HEK293T (cell line): ENCODE measurements at regions not wholly inside any gene's neighbourhood (a gene's known extent, or its start where the extent isn't known, plus 50 kb on each side); places are given as distances from the start of the nearest gene placed in this dataset.

Source experiments
- CTCF ChIA-PET: fragments of 350-600 bp; formaldehyde crosslinking; extraction: SDS; loops from one replicate; lab custom pipeline; 2021; ENCODE audit warnings: antibody characterized with exemption, inconsistent platforms; lab: Yijun Ruan, JAX
- POLR2A ChIA-PET: fragments of 350-600 bp; formaldehyde crosslinking; extraction: SDS; loops from one replicate; lab custom pipeline; 2020; ENCODE audit warnings: antibody characterized with exemption, inconsistent platforms; lab: Yijun Ruan, JAX
- DNase-seq: peaks from one replicate; pipeline ENCODE4 v3.0.0; 2012; ENCODE audit warnings: mixed read lengths; ENCODE audit errors: extremely low spot score
- ARNT ChIP-seq: fragments of 450-650 bp; IDR thresholded peaks from 2 replicates; pipeline ENCODE4 v1.6.1; 2017; ENCODE audit warnings: mild to moderate bottlenecking
- BHLHE40 ChIP-seq: fragments of 450-650 bp; IDR thresholded peaks from 2 replicates; pipeline ENCODE4 v1.6.1; 2016; ENCODE audit warnings: mild to moderate bottlenecking, moderate library complexity, borderline replicate concordance
- CTBP1 ChIP-seq: fragments of 450-650 bp; IDR thresholded peaks from 2 replicates; pipeline ENCODE4 v1.6.1; 2016; ENCODE audit warnings: borderline replicate concordance
- ELF4 ChIP-seq: fragments of 450-650 bp; IDR thresholded peaks from 2 replicates; pipeline ENCODE4 v1.6.1; 2017; ENCODE audit warnings: antibody characterized with exemption
- FOXA1 ChIP-seq: fragments of 450-650 bp; IDR thresholded peaks from 2 replicates; pipeline ENCODE4 v1.6.1; 2016; ENCODE audit warnings: mild to moderate bottlenecking
- FOXK2 ChIP-seq: fragments of 450-650 bp; IDR thresholded peaks from 2 replicates; pipeline ENCODE4 v1.6.1; 2016; ENCODE audit warnings: mild to moderate bottlenecking
- FOXM1 ChIP-seq: fragments of 450-650 bp; IDR thresholded peaks from 2 replicates; pipeline ENCODE4 v1.6.1; 2017; ENCODE audit warnings: mild to moderate bottlenecking, borderline replicate concordance
- HDGF ChIP-seq: fragments of 450-650 bp; IDR thresholded peaks from 2 replicates; pipeline ENCODE4 v1.6.1; 2017; ENCODE audit warnings: antibody characterized with exemption, borderline replicate concordance
- L3MBTL2 ChIP-seq: fragments of 450-650 bp; conservative IDR thresholded peaks from 2 replicates; pipeline ENCODE4 v1.6.1; 2016; ENCODE audit warnings: mild to moderate bottlenecking
- LEF1 ChIP-seq: fragments of 450-650 bp; IDR thresholded peaks from 2 replicates; pipeline ENCODE4 v1.6.1; 2017; ENCODE audit warnings: mild to moderate bottlenecking, borderline replicate concordance
- NFRKB ChIP-seq: fragments of 450-650 bp; IDR thresholded peaks from 2 replicates; pipeline ENCODE4 v1.6.1; 2016; ENCODE audit warnings: mild to moderate bottlenecking, moderate library complexity
- PKNOX1 ChIP-seq: fragments of 450-650 bp; IDR thresholded peaks from 2 replicates; pipeline ENCODE4 v1.6.1; 2016
- SP1 ChIP-seq: fragments of 450-650 bp; IDR thresholded peaks from 2 replicates; pipeline ENCODE4 v1.6.1; 2017
- SUZ12 ChIP-seq: fragments of 450-650 bp; IDR thresholded peaks from 2 replicates; pipeline ENCODE4 v1.6.1; 2016; ENCODE audit warnings: mild to moderate bottlenecking
- TARDBP ChIP-seq: fragments of 450-650 bp; IDR thresholded peaks from 2 replicates; pipeline ENCODE4 v1.6.1; 2016
- ZNF384 ChIP-seq: fragments of 450-650 bp; IDR thresholded peaks from 2 replicates; pipeline ENCODE4 v1.6.1; 2016

- DNase-seq = no peak
- no peak for TF ChIP-seq FOXM1
- no peak for TF ChIP-seq HDGF
- TF ChIP-seq L3MBTL2 = no peak
- TF ChIP-seq SP1 = no peak
- no peak for TF ChIP-seq TARDBP
- no peak for TF ChIP-seq ARNT
- no peak for TF ChIP-seq CTBP1
- no peak for TF ChIP-seq NFRKB
- TF ChIP-seq PKNOX1 = no peak
- TF ChIP-seq SUZ12 = no peak
- no peak for TF ChIP-seq ELF4
- no peak for TF ChIP-seq FOXK2
- TF ChIP-seq ZNF384 = no peak
- no peak for TF ChIP-seq LEF1
- TF ChIP-seq BHLHE40 = no peak
- ChIA-PET CTCF (interaction anchor here (1.0 to 1.5 kb wide), 2 partner anchors 16 to 79 kb away, joined by 3 to 4 read pairs; no protein-coding TSS in a partner anchor), POLR2A (no interaction called here)
These were observed 71.3 kb downstream of the PTHLH start for GRCh38 chr12:27900920-27901879.

GRCh38 chr12:27899151-27899661 lies 73.3 kb downstream of the PTHLH start:
- ChIA-PET CTCF (interaction anchor here (1.1 kb wide), 1 partner anchor 42 kb away, joined by 3 read pairs; no protein-coding TSS in a partner anchor), POLR2A (no interaction called here)
- no peak for TF ChIP-seq LEF1
- TF ChIP-seq SP1 = no peak
- no peak for TF ChIP-seq TARDBP
- no peak for TF ChIP-seq L3MBTL2
- TF ChIP-seq ARNT = no peak
- TF ChIP-seq BHLHE40 = no peak
- TF ChIP-seq FOXM1 = no peak
- no peak for TF ChIP-seq SUZ12
- no peak for TF ChIP-seq PKNOX1
- DNase-seq = no peak

GRCh38 chr12:27898022-27898421 lies 74.5 kb downstream of the PTHLH start:
- ChIA-PET POLR2A (no interaction called here), CTCF (interaction anchor here (1.1 kb wide), 1 partner anchor 43 kb away, joined by 3 read pairs; no protein-coding TSS in a partner anchor)
- TF ChIP-seq SP1 (no peak), FOXK2 (no peak), CTBP1 (no peak)
- DNase-seq = no peak

- ChIA-PET CTCF (interaction anchor here (0.6 kb wide), 1 partner anchor 53 kb away, joined by 3 read pairs; no protein-coding TSS in a partner anchor), POLR2A (no interaction called here)
- TF ChIP-seq L3MBTL2 = no peak
These were observed 76.0 kb downstream of the PTHLH start for GRCh38 chr12:27896419-27896990.

GRCh38 chr12:27894309-27894708 lies 78.2 kb downstream of the PTHLH start:
- TF ChIP-seq NFRKB (no peak), LEF1 (no peak), CTBP1 (no peak)
- ChIA-PET CTCF (interaction anchor here (0.7 kb wide), 1 partner anchor 72 kb away, joined by 3 read pairs; no protein-coding TSS in a partner anchor), POLR2A (no interaction called here)
- no peak for DNase-seq

More at GRCh38 chr12:27896419-27896990, 76.0 kb downstream of the PTHLH start:
- DNase-seq = no peak

- no peak for TF ChIP-seq NFRKB
- no peak for TF ChIP-seq LEF1
- TF ChIP-seq FOXK2 = no peak
- TF ChIP-seq FOXA1 = no peak
- TF ChIP-seq SP1 = no peak
- no peak for TF ChIP-seq SUZ12
- TF ChIP-seq ARNT = no peak
- TF ChIP-seq CTBP1 = no peak
- no peak for TF ChIP-seq BHLHE40
- TF ChIP-seq FOXM1 = no peak
- no peak for TF ChIP-seq PKNOX1
- TF ChIP-seq ZNF384 = no peak
- TF ChIP-seq L3MBTL2 = no peak
- TF ChIP-seq ELF4 = no peak
- ChIA-PET POLR2A (no interaction called here), CTCF (no interaction called here)
- DNase-seq = no peak
These were observed 92.8 kb downstream of the PTHLH start for GRCh38 chr12:27879708-27880107.
